HG02840 (cell line): ENCODE measurements at regions not wholly inside any gene's neighbourhood (a gene's known extent, or its start where the extent isn't known, plus 50 kb on each side); places are given as distances from the start of the nearest gene placed in this dataset.
"Not testable (repeated sequence)": the region's sequence is repeated elsewhere in the genome, so short reads cannot be mapped to it uniquely, and the experiment has no call there.

ENCODE experiments used
- ATAC-seq: cut with Tn5 transposase; IDR thresholded peaks from one replicate; pipeline ENCODE4 v1.9.1; 2021; ENCODE audit warnings: mild to moderate bottlenecking, moderate library complexity, moderate number of reproducible peaks; ENCODE audit not compliant: unreplicated experiment, low FRiP score

DNA sequence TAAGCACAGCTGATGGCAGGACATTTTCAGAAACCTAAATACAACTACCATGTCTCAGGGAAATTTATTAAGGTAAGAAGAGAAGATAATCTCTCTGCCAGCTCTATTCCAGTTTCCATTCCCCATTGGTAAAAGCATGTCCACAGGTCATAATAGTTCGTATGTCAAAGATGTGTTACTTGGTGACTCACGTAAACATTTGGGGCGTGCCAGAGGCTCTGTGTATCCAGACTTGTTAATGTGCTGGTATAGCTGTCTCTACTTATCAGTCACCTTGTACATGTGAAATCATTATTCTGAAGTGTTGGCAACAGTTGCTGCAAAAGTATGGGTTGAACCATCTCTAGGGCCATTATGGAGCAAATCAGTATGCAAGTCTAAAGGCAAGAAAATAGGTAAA, 1345.1 kb downstream of the SUCLG1 start:
- ATAC-seq, result no peak

DNA sequence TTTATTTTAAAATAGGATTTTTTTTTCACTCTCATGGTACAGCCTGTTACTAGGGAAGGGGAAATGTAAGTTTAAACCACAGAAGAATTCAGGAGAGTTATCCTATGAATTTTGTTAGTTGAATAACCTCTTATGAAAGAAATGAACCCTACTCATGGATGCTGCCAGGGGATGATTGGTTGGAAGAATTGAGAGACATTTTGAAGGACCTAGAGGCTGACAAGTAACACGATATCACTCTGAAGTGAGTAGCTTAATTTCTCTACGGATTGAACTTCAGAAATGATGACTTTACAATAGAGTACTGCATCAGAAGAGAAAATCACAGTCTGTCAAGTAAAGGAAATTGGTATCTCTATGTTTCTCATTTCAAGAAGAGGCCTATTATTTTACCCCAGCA, 1346.2 kb downstream of the SUCLG1 start:
- no peak for ATAC-seq

DNA sequence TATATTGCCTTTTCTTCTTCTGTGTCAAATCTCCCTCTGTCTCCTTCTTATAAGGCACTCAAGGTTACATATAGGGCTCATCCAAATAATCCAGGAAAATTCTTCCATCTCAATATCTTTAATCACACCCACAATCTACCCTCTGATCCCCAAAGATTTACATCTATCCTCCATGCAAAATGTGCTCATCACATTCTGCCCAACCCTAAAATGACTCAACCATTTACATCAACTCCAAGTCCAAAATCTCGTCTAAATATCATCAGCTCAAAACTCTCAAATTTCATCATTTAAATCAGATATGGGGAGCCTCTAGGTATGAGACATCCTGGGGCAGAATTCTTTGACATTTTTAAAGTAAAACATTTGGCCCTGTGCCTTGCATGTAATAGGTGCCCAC, 1349.8 kb downstream of the SUCLG1 start:
- ATAC-seq, result no peak

DNA sequence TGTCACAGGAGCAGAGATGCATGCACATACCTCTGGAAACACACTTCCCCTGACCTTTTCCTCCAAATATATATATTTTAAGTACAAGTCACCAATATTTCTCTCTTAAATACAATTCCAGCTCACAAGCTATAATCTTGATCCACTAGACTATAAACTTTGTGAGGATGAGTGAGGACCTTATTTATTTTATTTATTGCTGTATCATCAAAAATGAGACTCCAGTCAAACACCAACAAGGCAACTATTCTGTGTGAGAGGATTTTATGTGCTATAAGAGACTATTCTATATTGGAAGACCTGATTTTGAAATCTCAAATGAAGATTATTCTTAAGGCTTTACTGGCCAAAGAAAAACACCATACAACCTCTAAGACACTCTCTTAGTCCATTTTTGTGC, 1352.2 kb downstream of the SUCLG1 start:
- ATAC-seq, result no peak

DNA sequence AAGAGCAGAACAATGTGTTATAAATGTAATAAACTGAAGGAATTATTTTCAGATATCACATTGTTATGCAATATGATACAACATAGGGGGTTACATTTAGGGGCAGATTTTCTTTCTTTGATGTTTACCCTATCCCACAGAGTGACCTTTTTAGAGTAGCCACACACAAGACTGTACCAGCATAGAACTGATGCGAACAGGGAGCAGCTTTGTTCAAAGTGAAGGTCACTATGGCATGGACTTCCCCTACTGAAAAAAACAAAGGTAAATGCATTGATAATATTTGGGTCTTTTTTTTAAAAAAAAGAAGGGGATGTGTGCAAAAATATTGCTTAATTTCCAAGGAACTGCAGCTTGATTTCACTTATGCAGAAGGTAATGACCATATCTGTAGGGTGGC, 1354.9 kb downstream of the SUCLG1 start:
- no peak for ATAC-seq

DNA sequence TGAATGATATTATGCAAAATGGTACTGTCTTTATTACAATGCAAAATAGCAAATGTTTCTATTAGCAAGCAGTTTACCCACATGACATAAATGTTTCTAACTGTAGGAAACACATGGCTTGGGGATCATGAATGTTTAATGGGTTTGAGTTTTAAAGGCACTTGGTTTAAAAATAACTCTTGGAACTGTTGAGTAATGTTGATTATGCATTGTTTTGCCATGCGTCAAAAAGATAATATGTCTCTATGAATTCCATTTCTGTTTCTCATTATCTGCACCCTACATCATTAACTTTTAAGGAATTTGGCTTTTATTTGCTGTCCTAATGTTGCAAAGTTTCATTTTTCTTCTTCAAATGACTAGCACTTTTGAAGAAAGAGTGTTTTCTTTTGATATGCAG, 1355.5 kb downstream of the SUCLG1 start:
- ATAC-seq, result no peak

DNA sequence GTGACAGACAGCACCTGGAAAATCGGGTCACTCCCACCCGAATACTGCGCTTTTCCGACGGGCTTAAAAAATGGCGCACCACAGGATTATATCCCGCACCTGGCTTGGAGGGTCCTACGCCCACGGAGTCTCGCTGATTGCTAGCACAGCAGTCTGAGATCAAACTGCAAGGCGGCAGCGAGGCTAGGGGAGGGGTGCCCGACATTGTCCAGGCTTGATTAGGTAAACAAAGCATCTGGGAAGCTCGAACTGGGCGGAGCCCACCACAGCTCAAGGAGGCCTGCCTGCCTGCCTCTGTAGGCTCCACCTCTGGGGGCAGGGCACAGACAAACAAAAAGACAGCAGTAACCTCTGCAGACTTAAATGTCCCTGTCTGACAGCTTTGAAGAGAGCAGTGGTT, 1370.0 kb downstream of the SUCLG1 start:
- not testable (repeated sequence) for ATAC-seq

DNA sequence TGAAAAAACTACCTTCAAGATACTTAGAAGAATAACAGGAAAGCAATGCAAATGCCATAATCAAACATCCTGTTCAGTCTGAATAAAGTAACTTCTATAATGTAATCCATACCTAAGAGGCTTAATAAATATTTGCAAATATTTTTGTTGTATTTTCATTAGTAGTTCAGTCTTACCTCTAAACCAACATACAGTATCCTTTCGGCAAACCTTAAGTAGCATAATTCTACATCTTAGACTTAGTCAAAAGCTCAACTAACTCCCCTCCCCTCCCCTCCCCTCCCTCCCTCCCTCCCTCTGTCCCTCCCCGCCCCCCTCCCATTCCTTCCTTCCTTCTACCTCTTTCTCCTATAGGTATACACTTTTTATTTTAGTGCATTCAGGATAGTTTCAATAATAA, 1373.2 kb downstream of the SUCLG1 start:
- no peak for ATAC-seq

DNA sequence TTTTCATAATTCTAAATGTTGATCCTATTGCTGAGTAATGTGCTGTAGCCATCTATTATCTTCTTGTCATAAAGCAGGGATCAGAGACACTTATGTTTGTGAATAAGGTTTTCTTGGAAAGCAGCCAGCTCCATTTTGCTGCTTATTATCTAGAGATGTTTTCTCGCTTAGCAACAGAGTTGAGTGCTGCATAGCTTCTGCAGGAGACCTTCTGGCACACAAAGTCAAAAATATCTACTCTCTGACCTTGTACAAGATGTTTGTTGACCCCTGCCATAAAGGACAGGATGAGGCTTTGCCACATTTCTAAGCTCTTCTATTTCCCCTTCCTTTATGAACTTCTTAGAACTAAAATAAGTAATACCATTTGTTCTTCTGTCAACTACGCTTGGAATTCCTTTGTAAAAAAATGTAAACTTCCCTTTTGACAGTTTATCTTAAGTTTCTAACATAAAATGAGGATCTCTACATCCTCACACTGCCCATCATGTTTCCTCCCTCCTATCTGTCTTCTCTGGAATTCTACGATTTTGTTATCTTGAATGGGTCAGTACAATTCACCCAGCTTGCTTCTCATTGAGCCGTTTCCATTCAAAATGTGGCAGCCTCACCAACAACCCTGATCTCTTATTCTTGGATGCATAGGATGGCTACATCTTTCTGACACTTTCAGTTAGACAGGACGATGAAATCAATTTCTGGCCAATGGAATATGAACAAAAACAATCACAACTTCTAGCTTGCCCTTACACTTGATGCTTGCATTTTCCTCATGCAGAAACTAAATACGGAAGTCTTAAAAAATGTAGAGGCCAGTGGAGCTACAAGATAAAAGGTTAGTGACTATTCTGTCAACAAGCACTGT, 1377.0 kb downstream of the SUCLG1 start:
- ATAC-seq, result no peak

DNA sequence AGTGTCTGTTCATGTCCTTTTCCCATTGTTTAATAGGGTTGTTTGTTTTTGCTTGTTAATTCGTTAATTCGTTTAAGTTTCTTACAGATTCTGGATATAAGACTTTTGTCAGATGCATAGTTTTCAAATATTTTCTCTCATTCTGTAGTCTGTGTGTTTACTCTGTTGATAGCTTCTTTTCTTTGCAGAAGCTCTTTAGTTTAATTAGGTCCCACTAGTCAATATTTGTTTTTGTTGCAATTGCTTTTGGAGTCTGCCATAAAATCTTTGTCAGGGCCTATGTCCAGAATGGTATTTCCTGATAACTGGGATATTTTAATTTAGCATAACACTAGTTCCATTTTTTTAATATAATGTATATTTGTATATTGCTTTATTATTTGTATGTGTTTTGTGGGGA, 1380.1 kb downstream of the SUCLG1 start:
- ATAC-seq, result no peak

DNA sequence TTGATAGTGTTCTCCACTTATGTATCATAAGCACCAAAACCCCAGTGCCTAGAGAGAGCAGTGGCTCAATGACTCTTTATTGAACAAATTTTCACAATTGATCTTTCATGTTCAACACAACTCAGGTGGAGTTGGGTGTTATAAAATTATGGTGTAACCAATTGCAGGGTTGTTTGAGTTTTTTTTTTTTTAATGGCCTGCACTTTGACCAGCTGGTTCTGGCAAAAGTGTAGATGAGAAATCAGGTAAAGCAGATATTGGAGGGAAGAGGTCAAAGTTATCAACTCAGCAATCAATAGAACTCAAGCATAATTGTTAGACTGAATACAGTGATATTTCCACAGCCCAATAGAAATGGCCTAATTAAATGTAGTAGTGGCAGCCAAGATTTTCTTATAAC, 1386.3 kb downstream of the SUCLG1 start:
- no peak for ATAC-seq

DNA sequence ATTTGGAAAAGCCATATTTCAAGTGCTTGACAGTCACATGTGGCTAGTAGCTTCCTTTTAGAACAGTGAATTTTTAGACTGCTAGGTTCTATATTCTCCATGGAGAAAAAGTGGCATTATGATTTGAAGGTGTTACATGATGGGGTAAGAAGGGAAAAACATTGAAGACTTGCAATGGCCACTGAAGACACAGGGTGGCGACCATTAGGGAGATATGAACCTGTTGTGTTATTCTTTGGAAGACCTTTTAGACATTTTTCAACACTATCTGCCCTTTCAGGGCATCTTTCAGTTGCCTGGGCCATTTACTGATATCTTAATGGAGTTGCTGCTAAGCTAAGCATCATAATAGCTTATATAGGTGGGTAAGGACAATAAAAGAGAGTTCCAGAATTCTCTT, 1387.2 kb downstream of the SUCLG1 start:
- no peak for ATAC-seq

DNA sequence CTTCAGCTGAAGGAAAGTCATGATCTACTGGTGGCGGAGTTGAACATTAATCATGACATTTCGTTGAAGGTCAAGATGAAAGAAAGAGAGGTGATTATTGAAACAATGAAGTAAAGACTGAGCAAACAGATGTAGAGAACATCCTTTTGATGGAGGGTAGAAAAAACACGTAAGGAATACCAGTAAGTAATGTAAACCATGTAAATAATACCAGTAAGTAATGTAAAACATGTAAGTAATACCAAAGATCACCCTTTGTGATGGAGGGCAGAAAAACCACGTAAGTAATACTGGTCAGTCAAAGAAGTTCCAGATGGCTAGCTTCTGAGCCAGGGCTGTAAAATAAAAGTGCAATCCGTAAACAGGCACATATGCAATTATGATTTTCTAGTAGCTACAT, 1387.7 kb downstream of the SUCLG1 start:
- ATAC-seq, result no peak

DNA sequence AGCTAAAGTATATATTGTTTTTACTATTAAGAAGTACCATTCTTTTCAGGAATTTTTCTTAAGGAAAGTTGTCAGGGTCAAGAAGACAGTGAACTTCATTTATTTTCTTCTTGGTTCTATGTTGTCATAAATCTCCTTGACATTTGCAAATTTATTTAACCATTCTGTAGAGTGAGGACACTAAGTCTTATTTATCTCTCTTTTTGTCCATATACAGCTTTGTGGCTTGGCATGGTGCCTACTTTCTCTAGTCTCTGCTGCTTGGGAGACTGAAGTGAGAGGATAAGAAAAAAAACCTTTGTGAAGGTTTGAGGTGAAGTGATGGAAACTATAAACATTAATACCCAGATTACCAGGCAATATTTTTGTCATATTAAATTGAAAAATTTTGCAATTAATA, 1389.4 kb downstream of the SUCLG1 start:
- no peak for ATAC-seq

DNA sequence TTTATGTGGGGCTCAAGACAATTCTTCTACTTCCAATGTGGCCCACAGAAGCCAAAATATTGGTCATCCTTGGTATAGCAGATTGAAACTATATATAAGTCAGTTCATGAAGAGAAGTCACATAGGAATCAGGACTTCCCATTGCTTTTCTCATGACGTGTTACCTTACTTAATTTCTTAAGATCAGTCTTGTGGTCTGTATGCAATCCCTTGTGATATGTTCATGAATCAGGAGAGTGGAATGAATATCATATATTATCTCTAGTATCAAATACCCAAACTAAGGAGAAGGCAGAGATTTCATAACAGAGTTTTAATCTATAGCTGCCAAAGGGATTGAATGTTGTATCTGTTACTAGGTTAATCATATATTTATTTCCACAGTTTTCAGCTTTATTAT, 1390.4 kb downstream of the SUCLG1 start:
- ATAC-seq, result no peak

DNA sequence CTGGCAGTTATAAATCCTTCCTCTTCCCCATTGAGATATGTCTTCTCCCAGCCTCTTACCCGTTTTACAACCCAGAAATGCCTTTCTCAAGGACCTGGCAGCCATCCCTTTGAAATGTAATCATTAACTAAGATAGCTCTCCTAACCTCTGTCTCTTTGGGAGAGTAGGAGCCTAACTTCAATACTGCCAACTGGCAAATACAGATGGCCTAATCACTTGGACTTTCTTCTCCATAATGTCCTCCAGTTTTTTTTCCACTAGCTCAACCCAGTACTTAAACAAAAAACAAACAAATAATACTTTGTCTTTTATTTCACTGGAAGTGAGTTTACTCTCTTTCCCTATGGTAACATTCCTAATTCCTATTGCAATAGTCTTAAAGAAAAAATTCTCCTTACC, 1391.1 kb downstream of the SUCLG1 start:
- ATAC-seq, result no peak

DNA sequence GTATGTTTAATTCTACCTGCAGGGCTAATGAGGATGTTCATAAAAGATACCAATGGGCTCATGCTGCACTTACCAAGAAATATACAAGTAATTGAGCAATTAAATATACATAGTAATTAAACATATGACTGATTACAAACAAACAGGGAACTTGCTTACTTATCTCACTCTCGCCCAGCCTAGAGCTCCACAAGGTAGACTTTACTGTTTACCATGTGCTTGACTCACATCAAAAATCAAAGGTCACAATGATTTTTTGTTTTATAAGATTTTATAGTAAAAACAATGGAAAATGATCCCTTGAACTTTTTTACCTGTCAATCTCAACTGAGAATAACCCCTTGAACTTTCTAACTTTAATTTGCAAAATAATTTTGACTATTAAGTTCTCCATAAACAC, 1395.1 kb downstream of the SUCLG1 start:
- no peak for ATAC-seq

DNA sequence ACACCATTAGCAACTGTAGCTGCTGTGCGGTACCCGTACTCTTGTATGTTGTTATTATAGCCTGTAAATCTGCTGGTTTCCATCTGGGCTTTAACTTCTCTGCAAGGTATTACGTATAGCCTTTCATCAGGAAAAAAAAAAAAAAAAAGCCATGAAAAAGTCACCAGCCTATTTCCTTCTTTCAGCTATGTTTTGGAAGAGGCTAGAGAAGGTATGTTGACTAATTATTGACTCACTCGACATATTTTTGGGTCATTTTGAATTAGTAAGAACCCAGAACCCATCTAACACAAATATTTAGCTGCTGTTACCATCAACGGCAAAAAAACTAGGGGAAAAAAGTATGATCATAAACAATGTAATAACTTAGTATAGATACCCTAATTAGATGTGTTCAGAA, 1395.6 kb downstream of the SUCLG1 start:
- ATAC-seq, result no peak

DNA sequence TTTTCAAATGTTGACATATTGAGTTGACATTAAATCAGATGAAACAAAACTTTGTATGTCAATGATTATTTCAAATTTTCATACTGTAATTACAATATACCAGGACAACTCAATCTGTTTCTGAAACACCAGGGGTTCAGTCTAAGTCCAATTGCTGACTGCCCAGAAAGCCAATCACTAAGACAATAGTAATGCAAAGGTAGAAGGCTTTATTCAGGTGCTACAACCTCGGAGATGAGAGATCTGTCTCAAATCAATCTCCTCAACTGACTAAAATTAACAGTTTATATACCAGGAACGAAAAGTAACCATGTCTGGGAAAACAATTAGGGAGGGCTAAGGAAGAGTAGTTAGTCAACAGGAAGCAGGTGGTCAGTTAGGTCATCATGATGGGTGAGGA, 1400.4 kb downstream of the SUCLG1 start:
- no peak for ATAC-seq

DNA sequence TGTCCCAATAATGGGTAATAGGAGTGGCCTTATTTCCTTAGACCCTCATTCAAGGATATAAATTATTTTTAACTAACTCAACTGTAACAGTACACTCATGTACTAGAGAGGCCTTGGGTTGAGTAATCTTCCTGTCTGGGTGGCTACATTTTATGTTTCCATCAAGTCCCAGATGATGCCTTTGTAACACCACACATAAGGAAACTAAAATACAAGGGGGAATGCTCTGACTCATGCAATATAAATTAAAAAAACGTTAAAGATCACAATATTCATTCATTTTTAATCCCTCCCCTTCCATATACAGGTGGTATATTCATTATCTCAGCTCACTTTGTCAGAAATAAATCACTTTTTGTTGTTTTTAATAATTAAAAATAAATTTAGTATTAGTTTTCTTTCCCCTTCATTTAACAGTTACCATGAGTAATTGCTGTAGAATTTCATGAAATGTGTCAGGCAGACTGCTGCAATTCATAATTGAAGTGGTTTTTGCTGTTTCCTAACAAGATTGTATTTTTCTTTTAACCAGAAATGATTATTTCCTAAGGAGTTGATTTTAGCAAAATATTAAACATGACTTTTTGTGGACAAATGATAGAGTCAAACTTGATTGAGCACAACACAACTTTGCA, 1403.6 kb downstream of the SUCLG1 start:
- no peak for ATAC-seq

DNA sequence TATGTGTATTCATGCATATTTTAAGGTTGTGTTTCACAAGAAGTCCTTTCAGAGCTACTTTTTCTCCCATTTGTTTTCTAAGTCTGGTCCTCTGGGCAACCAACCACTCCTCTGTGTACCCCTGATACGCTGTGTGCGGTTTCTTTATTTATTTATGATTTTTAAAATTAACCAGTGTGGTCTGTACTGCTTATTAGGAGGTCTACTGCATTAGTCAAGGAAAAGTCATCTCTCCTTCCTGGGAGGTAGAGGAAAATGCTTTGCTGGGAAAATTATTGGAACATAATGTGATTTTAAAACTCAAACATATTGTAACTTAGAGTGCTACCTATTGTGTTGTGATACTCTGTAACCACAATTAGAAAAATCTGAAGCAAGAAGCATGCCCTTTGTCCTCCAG, 1404.3 kb downstream of the SUCLG1 start:
- no peak for ATAC-seq

DNA sequence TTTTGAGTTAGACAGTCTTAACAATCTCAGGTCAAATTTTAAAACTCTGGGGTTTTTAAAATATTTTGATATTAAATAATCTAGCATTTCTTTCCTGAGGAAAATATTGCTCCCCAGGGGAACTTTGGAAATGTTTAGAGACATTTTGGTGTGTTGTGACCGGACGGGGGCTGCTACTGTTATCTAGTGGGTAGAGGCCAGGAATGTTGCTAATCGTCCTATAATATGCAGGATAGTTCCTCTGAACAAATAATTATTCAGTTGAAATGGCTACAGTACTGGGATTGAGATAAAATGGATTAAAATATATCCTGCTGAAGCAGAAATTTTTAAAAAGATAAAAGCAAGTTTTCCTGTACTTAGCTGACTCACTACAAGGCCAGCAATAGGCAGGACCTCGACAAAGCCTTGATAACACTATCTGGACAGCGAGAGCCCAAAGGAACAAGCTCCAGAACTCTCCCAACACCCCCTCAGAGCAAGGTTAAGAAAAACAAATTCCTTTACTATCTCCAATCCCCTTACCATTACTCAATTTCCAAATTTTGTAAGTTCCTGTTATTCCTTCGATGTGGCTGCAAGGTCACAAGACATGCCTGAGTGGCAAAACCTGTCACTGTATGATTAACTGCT, 1407.4 kb downstream of the SUCLG1 start:
- no peak for ATAC-seq
